HEK293 (cell line): ENCODE measurements at regions not wholly inside any gene's neighbourhood (a gene's known extent, or its start where the extent isn't known, plus 50 kb on each side); places are given as distances from the start of the nearest gene placed in this dataset.
"Not testable (repeated sequence)": the region's sequence is repeated elsewhere in the genome, so short reads cannot be mapped to it uniquely, and the experiment has no call there.

ENCODE experiments used
- CTCF ChIA-PET: fragments of 350-600 bp; formaldehyde crosslinking; extraction: SDS; loops from one replicate; lab custom pipeline; 2021; ENCODE audit warnings: antibody characterized with exemption; lab: Yijun Ruan, JAX
- POLR2A ChIA-PET: fragments of 300-600 bp; formaldehyde crosslinking; extraction: SDS; loops from one replicate; lab custom pipeline; 2020; ENCODE audit warnings: antibody characterized with exemption, inconsistent platforms; lab: Yijun Ruan, JAX
- H3K27ac ChIP-seq: fragments of 200-500 bp; sonication (Bioruptor generic); 2 replicates; pipeline ENCODE4 v1.5.1; 2014; ENCODE audit warnings: low read depth, low read length, control low read depth, inconsistent platforms; ENCODE audit errors: extremely low read depth
- H3K36me3 ChIP-seq, 2 experiments: fragments of 200-500 bp in 1 of 2; sonication (Bioruptor generic) in 1 of 2; 1 replicate in 1 of 2; 2 replicates in 1 of 2; pipeline ENCODE4 v1.5.1; 2014 to 2017; ENCODE audit warnings: inconsistent platforms in 2 of 2, low read length in 2 of 2; ENCODE audit not compliant: control insufficient read depth in 2 of 2, insufficient read depth in 1 of 2
- H3K4me1 ChIP-seq: fragments of 200-500 bp; sonication (Bioruptor generic); 2 replicates; pipeline ENCODE4 v1.5.1; 2014; ENCODE audit warnings: mild to moderate bottlenecking, low read length, inconsistent platforms; ENCODE audit not compliant: control insufficient read depth, insufficient read depth
- H3K4me3 ChIP-seq: 2 replicates; pipeline ENCODE4 v1.5.1; 2011; ENCODE audit warnings: low read depth, mild to moderate bottlenecking, control low read depth, low read length, moderate library complexity
- H3K9me3 ChIP-seq: fragments of 200-500 bp; sonication (Bioruptor generic); 2 replicates; pipeline ENCODE4 v1.5.1; 2014; ENCODE audit warnings: low read depth, low read length, inconsistent platforms; ENCODE audit not compliant: control insufficient read depth, insufficient read depth
- GFI1B ChIP-seq: fragments of 450-650 bp; formaldehyde crosslinking; IDR thresholded peaks from 2 replicates; pipeline ENCODE4 v1.5.1; 2016; ENCODE audit warnings: missing biosample characterization, missing genetic modification characterization
- GLIS2 ChIP-seq: fragments of 450-650 bp; formaldehyde crosslinking; IDR thresholded peaks from 2 replicates; pipeline ENCODE4 v1.5.1; 2016; ENCODE audit warnings: missing biosample characterization, missing genetic modification characterization
- HOXD13 ChIP-seq: sonication (generic); formaldehyde crosslinking; IDR thresholded peaks from 2 replicates; pipeline ENCODE4 v1.8.0; 2022; ENCODE audit warnings: missing genetic modification reagents, borderline replicate concordance
- ZBTB7A ChIP-seq: fragments of 450-650 bp; formaldehyde crosslinking; IDR thresholded peaks from 2 replicates; pipeline ENCODE4 v1.5.1; 2016; ENCODE audit warnings: low read depth, missing biosample characterization, missing genetic modification characterization
- ZIC2 ChIP-seq: fragments of 450-650 bp; formaldehyde crosslinking; IDR thresholded peaks from 2 replicates; pipeline ENCODE4 v1.5.1; 2016; ENCODE audit warnings: missing biosample characterization, missing genetic modification characterization
- ZNF148 ChIP-seq: fragments of 450-650 bp; formaldehyde crosslinking; IDR thresholded peaks from 2 replicates; pipeline ENCODE4 v1.5.0; 2017; ENCODE audit warnings: missing biosample characterization, missing genetic modification characterization, borderline replicate concordance
- ZNF157 ChIP-seq: fragments of 450-650 bp; formaldehyde crosslinking; IDR thresholded peaks from 2 replicates; pipeline ENCODE4 v1.5.1; 2016; ENCODE audit warnings: missing biosample characterization, missing genetic modification characterization
- ZNF19 ChIP-seq: fragments of 450-650 bp; formaldehyde crosslinking; IDR thresholded peaks from 2 replicates; pipeline ENCODE4; 2016; ENCODE audit warnings: missing biosample characterization, missing genetic modification characterization, low read depth
- ZNF221 ChIP-seq: fragments of 450-650 bp; formaldehyde crosslinking; IDR thresholded peaks from 2 replicates; pipeline ENCODE4 v1.5.1; 2017; ENCODE audit warnings: missing biosample characterization, missing genetic modification characterization, borderline replicate concordance
- ZNF366 ChIP-seq: fragments of 450-650 bp; formaldehyde crosslinking; conservative IDR thresholded peaks from 2 replicates; pipeline ENCODE4 v1.5.1; 2016; ENCODE audit warnings: missing biosample characterization, missing genetic modification characterization
- ZNF391 ChIP-seq: fragments of 450-650 bp; formaldehyde crosslinking; IDR thresholded peaks from 2 replicates; pipeline ENCODE4 v1.5.1; 2016; ENCODE audit warnings: low read depth, missing biosample characterization, missing genetic modification characterization, borderline replicate concordance
- ZNF398 ChIP-seq: fragments of 450-650 bp; formaldehyde crosslinking; IDR thresholded peaks from 2 replicates; pipeline ENCODE4 v1.5.1; 2017; ENCODE audit warnings: missing biosample characterization, missing genetic modification characterization
- ZNF449 ChIP-seq: fragments of 450-650 bp; formaldehyde crosslinking; IDR thresholded peaks from 2 replicates; pipeline ENCODE4 v1.5.1; 2017; ENCODE audit warnings: missing biosample characterization, mild to moderate bottlenecking, missing genetic modification characterization, moderate library complexity
- ZNF544 ChIP-seq: fragments of 450-650 bp; formaldehyde crosslinking; IDR thresholded peaks from 2 replicates; pipeline ENCODE4 v1.5.0; 2017; ENCODE audit warnings: missing biosample characterization, missing genetic modification characterization
- ZNF549 ChIP-seq: fragments of 450-650 bp; IDR thresholded peaks from 2 replicates; pipeline ENCODE4 v1.5.1; 2018; ENCODE audit warnings: missing biosample characterization, missing genetic modification characterization, mild to moderate bottlenecking, inconsistent platforms, moderate library complexity
- ZNF555 ChIP-seq: fragments of 450-650 bp; formaldehyde crosslinking; conservative IDR thresholded peaks from 2 replicates; pipeline ENCODE4 v1.5.1; 2017; ENCODE audit warnings: missing biosample characterization, mild to moderate bottlenecking, missing genetic modification characterization, inconsistent platforms
- ZNF626 ChIP-seq: fragments of 450-650 bp; sonication (Bioruptor Pico); formaldehyde crosslinking; IDR thresholded peaks from 2 replicates; pipeline ENCODE4 v1.5.1; 2018; ENCODE audit warnings: missing biosample characterization, missing genetic modification characterization, inconsistent platforms
- ZNF639 ChIP-seq: fragments of 450-650 bp; formaldehyde crosslinking; IDR thresholded peaks from 2 replicates; pipeline ENCODE4 v1.5.1; 2016; ENCODE audit warnings: missing biosample characterization, missing genetic modification characterization
- ZSCAN16 ChIP-seq: fragments of 450-650 bp; formaldehyde crosslinking; IDR thresholded peaks from 2 replicates; pipeline ENCODE4 v1.5.1; 2016; ENCODE audit warnings: missing biosample characterization, missing genetic modification characterization
- ZSCAN30 ChIP-seq: fragments of 450-650 bp; IDR thresholded peaks from 2 replicates; pipeline ENCODE4 v1.5.1; 2018; ENCODE audit warnings: missing biosample characterization, mild to moderate bottlenecking, missing genetic modification characterization, moderate library complexity

GRCh38 chr2:142707318-142707717, 170.1 kb upstream of the KYNU start:
- H3K4me1 ChIP-seq = no peaks in the 10 kb centered on the region
- no peaks in the 10 kb centered on the region for H3K36me3 ChIP-seq
- CTCF ChIA-PET = no interaction called here
- H3K9me3 ChIP-seq = no peaks in the 10 kb centered on the region
- no peak overlapping the region for H3K4me3 ChIP-seq
- H3K27ac ChIP-seq = no peak overlapping the region
- POLR2A ChIA-PET = no interaction called here
- no peak for TF ChIP-seq ZNF366 (tag by site-specific recombination)
- TF ChIP-seq ZNF148 (tag by site-specific recombination) = no peak
- TF ChIP-seq ZNF626 (tag by site-specific recombination) = no peak
- no peak for TF ChIP-seq HOXD13
- no peak for TF ChIP-seq ZSCAN30 (tag by site-specific recombination)
- no peak for TF ChIP-seq ZBTB7A (tag by site-specific recombination)
- no peak for TF ChIP-seq ZSCAN16
- no peak for TF ChIP-seq ZNF398 (tag by site-specific recombination)
- no peak for TF ChIP-seq ZNF639
- no peak for TF ChIP-seq GLIS2
- no peak for TF ChIP-seq ZNF449
- no peak for TF ChIP-seq ZNF544 (tag by site-specific recombination)
- TF ChIP-seq ZNF391 = no peak
- TF ChIP-seq ZNF221 (tag by site-specific recombination) = no peak
- no peak for TF ChIP-seq ZNF549 (tag by site-specific recombination)
- TF ChIP-seq ZNF157 = no peak
- TF ChIP-seq GFI1B (tag by site-specific recombination) = no peak
- no peak for TF ChIP-seq ZIC2
- TF ChIP-seq ZNF19 = no peak
- TF ChIP-seq ZNF555 (tag by site-specific recombination) = no peak
- TF ChIP-seq, all 188 proteins: peak for 0

DNA sequence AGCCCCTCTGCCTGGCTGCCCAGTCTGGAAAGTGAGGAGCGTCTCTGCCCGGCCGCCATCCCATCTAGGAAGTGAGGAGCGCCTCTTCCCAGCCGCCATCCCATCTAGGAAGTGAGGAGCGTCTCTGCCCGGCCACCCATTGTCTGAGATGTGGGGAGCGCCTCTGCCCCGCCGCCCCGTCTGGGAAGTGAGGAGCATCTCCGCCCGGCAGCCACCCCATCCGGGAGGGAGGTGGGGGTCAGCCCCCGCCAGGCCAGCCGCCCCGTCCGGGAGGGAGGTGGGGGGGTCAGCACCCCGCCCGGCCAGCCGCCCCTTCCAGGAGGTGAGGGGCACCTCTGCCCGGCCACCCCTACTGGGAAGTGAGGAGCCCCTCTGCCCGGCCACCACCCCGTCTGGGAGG, 175.1 kb upstream of the KYNU start:
- H3K27ac ChIP-seq, POLR2A ChIA-PET, H3K9me3 ChIP-seq, CTCF ChIA-PET, H3K4me1 ChIP-seq, H3K4me3 ChIP-seq, H3K36me3 ChIP-seq: not testable (repeated sequence)

GRCh38 chr2:142695350-142696257, 181.9 kb upstream of the KYNU start:
- H3K9me3 ChIP-seq, CTCF ChIA-PET, H3K36me3 ChIP-seq, H3K27ac ChIP-seq, POLR2A ChIA-PET, H3K4me1 ChIP-seq, H3K4me3 ChIP-seq: not testable (repeated sequence)
